ENCODE measurements at regions not wholly inside any gene's neighbourhood (a gene's known extent, or its start where the extent isn't known, plus 50 kb on each side); places are given as distances from the start of the nearest gene placed in this dataset.

DNA sequence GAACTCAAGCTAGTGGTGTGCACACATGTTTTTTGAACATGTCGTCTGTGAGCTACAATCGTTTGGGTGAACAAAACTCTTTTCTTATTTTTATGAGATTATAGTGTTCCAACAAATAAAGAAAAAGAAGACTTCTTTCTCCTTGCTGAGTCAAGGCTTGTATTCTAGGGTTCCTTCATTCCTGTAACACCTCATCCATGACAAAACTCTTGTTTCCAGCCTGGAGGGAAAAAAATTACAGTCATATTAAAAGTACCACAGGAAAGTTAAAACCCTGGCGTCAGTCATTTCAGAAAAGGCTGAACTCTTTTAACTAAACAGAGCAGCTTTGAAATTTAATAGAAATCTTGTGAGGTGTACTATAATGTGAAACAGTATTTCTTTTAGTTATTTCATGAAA lies 79.2 kb upstream of the BOD1L1 start:
- H3K27ac ChIP-seq, result no peak overlapping the region
- H3K9me3 ChIP-seq (ENCODE audit: severe bottlenecking), result no peaks in the 10 kb centered on the region
- H3K4me3 ChIP-seq (ENCODE audit: low read depth, low read length), result no peak overlapping the region
- TF ChIP-seq, protein P1, sequence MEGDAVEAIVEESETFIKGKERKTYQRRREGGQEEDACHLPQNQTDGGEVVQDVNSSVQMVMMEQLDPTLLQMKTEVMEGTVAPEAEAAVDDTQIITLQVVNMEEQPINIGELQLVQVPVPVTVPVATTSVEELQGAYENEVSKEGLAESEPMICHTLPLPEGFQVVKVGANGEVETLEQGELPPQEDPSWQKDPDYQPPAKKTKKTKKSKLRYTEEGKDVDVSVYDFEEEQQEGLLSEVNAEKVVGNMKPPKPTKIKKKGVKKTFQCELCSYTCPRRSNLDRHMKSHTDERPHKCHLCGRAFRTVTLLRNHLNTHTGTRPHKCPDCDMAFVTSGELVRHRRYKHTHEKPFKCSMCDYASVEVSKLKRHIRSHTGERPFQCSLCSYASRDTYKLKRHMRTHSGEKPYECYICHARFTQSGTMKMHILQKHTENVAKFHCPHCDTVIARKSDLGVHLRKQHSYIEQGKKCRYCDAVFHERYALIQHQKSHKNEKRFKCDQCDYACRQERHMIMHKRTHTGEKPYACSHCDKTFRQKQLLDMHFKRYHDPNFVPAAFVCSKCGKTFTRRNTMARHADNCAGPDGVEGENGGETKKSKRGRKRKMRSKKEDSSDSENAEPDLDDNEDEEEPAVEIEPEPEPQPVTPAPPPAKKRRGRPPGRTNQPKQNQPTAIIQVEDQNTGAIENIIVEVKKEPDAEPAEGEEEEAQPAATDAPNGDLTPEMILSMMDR (IDR thresholded peaks at IDR 0.05; ENCODE audit: low read depth, low read length), result no peak
- H3K27me3 ChIP-seq (ENCODE audit: insufficient read depth, low read depth, severe bottlenecking), result no peaks in the 10 kb centered on the region
- no peak for DNase-seq
- no peaks in the 10 kb centered on the region for H3K36me3 ChIP-seq

DNA sequence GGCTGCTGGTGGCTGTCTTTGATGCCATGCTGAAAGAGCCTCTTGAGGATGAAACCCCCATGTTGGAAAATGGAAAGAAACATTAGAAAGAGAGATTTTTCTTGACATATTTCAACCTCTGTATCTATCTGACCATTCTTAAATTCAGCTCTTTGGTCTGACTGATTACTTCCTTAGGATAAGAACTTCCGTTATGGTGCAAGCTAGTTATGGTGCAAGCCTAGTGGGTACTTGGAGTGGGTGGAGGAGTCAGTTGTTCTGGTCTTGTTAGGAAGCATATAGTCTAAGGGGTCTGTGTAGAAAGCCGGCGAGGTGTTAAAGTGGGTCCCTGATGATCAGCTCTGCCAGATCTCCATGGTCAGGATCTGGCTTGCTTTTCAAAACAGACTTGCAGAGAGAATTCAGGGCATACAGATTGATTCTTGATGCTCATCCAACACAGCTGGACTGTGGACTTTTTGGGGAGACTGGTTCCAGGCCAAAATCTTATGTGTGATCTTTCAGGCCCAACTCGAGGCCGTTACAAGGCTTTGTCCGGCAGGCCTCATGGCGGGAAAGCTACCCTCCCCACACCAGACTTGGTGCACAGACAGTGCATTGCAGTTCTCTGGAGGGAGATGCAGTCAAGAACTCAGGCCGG lies 82.8 kb upstream of the BOD1L1 start:
- TF ChIP-seq, protein P1 (IDR thresholded peaks at IDR 0.05; ENCODE audit: low read depth, low read length), result no peak
- H3K27ac ChIP-seq, result no peak overlapping the region
- H3K27me3 ChIP-seq (ENCODE audit: insufficient read depth, low read depth, severe bottlenecking), result no peaks in the 10 kb centered on the region
- H3K9me3 ChIP-seq (ENCODE audit: severe bottlenecking), result no peaks in the 10 kb centered on the region
- DNase-seq, result no peak
- no peaks in the 10 kb centered on the region for H3K36me3 ChIP-seq
- H3K4me3 ChIP-seq (ENCODE audit: low read depth, low read length), result no peak overlapping the region

DNA sequence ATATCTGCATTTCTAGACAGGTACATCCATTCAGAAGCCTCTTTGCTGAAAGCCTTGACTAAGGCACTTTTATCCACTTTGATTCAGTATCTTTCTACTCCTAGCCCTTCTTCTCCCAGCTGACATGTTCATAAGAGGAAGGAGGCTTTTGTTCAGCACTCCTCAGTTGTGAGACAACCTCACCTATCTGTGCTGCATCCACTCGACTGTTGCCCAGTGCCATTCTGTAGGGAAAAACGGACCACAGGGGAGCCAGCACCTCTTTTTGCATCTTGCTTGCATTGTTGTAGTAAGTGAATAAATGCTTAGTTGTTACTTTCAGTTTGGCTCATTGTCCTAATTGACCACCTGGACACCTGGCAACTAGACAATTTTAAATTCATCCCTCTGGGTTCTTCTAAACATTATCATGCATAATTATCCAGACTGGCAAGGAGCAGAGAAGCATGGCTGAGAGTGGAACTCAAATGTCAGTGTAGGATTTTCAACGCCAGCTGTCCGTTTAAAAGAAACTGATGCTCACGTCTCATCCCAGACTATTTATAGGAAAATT lies 83.8 kb upstream of the BOD1L1 start:
- H3K27me3 ChIP-seq (ENCODE audit: insufficient read depth, low read depth, severe bottlenecking), result no peaks in the 10 kb centered on the region
- TF ChIP-seq, protein P1 (IDR thresholded peaks at IDR 0.05; ENCODE audit: low read depth, low read length), result no peak
- no peak for DNase-seq
- no peaks in the 10 kb centered on the region for H3K36me3 ChIP-seq
- H3K9me3 ChIP-seq (ENCODE audit: severe bottlenecking), result no peaks in the 10 kb centered on the region
- no peak overlapping the region for H3K4me3 ChIP-seq (ENCODE audit: low read depth, low read length)
- no peak overlapping the region for H3K27ac ChIP-seq

DNA sequence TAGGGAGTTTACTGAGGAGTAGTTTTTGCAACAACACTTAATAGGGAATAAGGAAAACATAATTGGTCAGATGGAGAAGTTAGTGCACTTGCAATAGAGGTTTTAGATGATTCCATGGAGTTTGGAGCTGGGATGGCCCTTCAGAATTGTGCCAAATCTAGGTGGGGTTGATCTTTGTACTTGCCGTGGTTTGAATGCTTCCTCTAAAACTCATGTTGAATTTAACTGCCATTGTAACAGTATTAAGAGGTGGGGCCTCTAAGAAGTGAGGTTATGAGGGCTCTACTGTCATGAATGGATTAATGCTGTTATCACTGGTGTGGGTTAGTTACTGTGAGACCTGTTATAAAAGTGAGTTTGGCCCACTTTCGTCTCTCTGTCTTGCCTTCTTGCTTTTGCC lies 94.4 kb upstream of the BOD1L1 start:
- TF ChIP-seq, protein P1 (IDR thresholded peaks at IDR 0.05; ENCODE audit: low read depth, low read length), result no peak
- no peaks in the 10 kb centered on the region for H3K27me3 ChIP-seq (ENCODE audit: insufficient read depth, low read depth, severe bottlenecking)
- H3K36me3 ChIP-seq, result no peaks in the 10 kb centered on the region
- no peak overlapping the region for H3K27ac ChIP-seq
- no peaks in the 10 kb centered on the region for H3K9me3 ChIP-seq (ENCODE audit: severe bottlenecking)
- H3K4me3 ChIP-seq (ENCODE audit: low read depth, low read length), result no peak overlapping the region
- DNase-seq, result no peak

DNA sequence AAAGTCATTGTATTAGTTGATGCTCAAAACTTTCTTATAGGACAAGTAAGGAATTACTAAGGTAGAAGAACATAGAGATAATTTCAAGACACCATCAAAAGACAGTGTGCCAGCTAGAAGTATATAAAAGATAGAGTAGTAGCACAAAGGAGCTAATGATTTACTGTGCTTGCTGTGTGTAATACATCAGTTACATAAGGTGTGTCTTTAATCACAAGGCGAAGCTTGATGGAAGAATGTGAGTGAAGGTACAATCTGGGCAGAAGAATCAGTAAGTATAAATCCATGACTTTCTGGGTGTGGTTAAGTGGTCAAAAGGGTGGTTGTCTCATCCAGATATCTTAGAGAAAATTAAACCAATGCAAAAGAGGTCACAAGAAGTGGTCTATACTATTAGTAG lies 95.1 kb upstream of the BOD1L1 start:
- Histone ChIP-seq H3K36me3 (no peaks in the 10 kb centered on the region), H3K4me3 (ENCODE audit: low read depth, low read length) (no peak overlapping the region), H3K9me3 (ENCODE audit: severe bottlenecking) (no peaks in the 10 kb centered on the region), H3K27ac (no peak overlapping the region), H3K27me3 (ENCODE audit: insufficient read depth, low read depth, severe bottlenecking) (no peaks in the 10 kb centered on the region)
- DNase-seq, result no peak
- TF ChIP-seq, protein P1 (IDR thresholded peaks at IDR 0.05; ENCODE audit: low read depth, low read length), result no peak

DNA sequence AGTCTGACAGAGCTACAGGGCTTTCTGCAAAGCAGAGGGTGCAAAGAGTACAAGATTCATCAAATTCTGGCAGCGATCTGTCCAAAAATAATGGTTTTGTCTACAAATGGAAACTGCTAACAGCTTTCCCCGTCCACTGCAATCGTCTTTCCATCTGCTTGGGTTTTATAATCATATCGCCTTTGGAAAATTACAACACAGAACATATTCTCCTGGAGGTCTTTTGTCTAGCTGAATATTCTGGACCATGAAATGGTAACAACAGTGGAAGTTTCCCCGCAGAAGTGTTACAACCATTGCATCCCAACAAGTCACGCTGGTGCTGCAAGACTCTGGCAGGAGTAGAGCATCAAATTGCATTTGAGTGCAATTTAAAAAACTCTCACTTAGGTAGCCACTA lies 101.2 kb upstream of the BOD1L1 start:
- Histone ChIP-seq H3K27me3 (ENCODE audit: insufficient read depth, low read depth, severe bottlenecking) (no peaks in the 10 kb centered on the region), H3K4me3 (ENCODE audit: low read depth, low read length) (no peak overlapping the region), H3K27ac (no peak overlapping the region), H3K36me3 (no peaks in the 10 kb centered on the region), H3K9me3 (ENCODE audit: severe bottlenecking) (no peaks in the 10 kb centered on the region)
- no peak for DNase-seq
- TF ChIP-seq, protein P1 (IDR thresholded peaks at IDR 0.05; ENCODE audit: low read depth, low read length), result no peak
